ENCODE measurements at regions not wholly inside any gene's neighbourhood (a gene's known extent, or its start where the extent isn't known, plus 50 kb on each side); places are given as distances from the start of the nearest gene placed in this dataset.

- H3K36me3 ChIP-seq (ENCODE audit: insufficient read depth, low read length) = no peaks in the 10 kb centered on the region
- H3K9me2 ChIP-seq (ENCODE audit: insufficient read depth, low read length) = no peaks in the 10 kb centered on the region
- no peak overlapping the region for H3K9ac ChIP-seq (ENCODE audit: low read length)
- H3K27ac ChIP-seq (ENCODE audit: low read length) = no peak overlapping the region
- H3K79me2 ChIP-seq (replicated peaks; ENCODE audit: insufficient read depth, low read length) = no peaks in the 10 kb centered on the region
- H3K9me3 ChIP-seq (ENCODE audit: low read length) = no peaks in the 10 kb centered on the region
- no peak overlapping the region for H2AFZ ChIP-seq (ENCODE audit: low read depth, low read length)
- no peak overlapping the region for H3K4me2 ChIP-seq (ENCODE audit: low read length)
- TF ChIP-seq EP300 (conservative IDR thresholded peaks at IDR 0.05; ENCODE audit: poor library complexity, severe bottlenecking) (no peak), SMC3 (conservative IDR thresholded peaks at IDR 0.05; ENCODE audit: poor library complexity) (no peak), MXI1 (conservative IDR thresholded peaks at IDR 0.05; ENCODE audit: poor library complexity, severe bottlenecking) (no peak), CTCF (IDR thresholded peaks at IDR 0.05; ENCODE audit: poor library complexity, severe bottlenecking) (no peak), RAD21 (conservative IDR thresholded peaks at IDR 0.05) (no peak)
- no peaks in the 10 kb centered on the region for H4K20me1 ChIP-seq (ENCODE audit: insufficient read depth)
- H3K27me3 ChIP-seq (ENCODE audit: insufficient read depth, low read depth, low read length) = no peaks in the 10 kb centered on the region
- H3K4me3 ChIP-seq (ENCODE audit: low read length) = no peak overlapping the region
- no peaks in the 10 kb centered on the region for H3F3A ChIP-seq (ENCODE audit: insufficient read depth, low read length, poor library complexity, severe bottlenecking)
Measured at GRCh38 chr4:171636606-171637005, 176.6 kb upstream of the GALNTL6 start.

GRCh38 chr4:171629737-171630136 is 183.5 kb upstream of the GALNTL6 start:
- no peak overlapping the region for H3K4me2 ChIP-seq (ENCODE audit: low read length)
- no peaks in the 10 kb centered on the region for H3F3A ChIP-seq (ENCODE audit: insufficient read depth, low read length, poor library complexity, severe bottlenecking)
- no peaks in the 10 kb centered on the region for H3K9me2 ChIP-seq (ENCODE audit: insufficient read depth, low read length)
- no peaks in the 10 kb centered on the region for H3K79me2 ChIP-seq (replicated peaks; ENCODE audit: insufficient read depth, low read length)
- no peak overlapping the region for H3K9ac ChIP-seq (ENCODE audit: low read length)
- no peaks in the 10 kb centered on the region for H3K36me3 ChIP-seq (ENCODE audit: insufficient read depth, low read length)
- H3K27me3 ChIP-seq (ENCODE audit: insufficient read depth, low read depth, low read length) = no peaks in the 10 kb centered on the region
- no peaks in the 10 kb centered on the region for H4K20me1 ChIP-seq (ENCODE audit: insufficient read depth)
- H3K9me3 ChIP-seq (ENCODE audit: low read length) = no peaks in the 10 kb centered on the region
- H2AFZ ChIP-seq (ENCODE audit: low read depth, low read length) = no peak overlapping the region
- no peak overlapping the region for H3K27ac ChIP-seq (ENCODE audit: low read length)
- TF ChIP-seq MXI1 (conservative IDR thresholded peaks at IDR 0.05; ENCODE audit: poor library complexity, severe bottlenecking) = no peak
- H3K4me3 ChIP-seq (ENCODE audit: low read length) = no peak overlapping the region

GRCh38 chr4:171629182-171629581 is 184.0 kb upstream of the GALNTL6 start:
- Histone ChIP-seq H3K4me2 (ENCODE audit: low read length) (no peak overlapping the region), H3K36me3 (ENCODE audit: insufficient read depth, low read length) (no peaks in the 10 kb centered on the region), H3K79me2 (replicated peaks; ENCODE audit: insufficient read depth, low read length) (no peaks in the 10 kb centered on the region), H4K20me1 (ENCODE audit: insufficient read depth) (no peaks in the 10 kb centered on the region), H2AFZ (ENCODE audit: low read depth, low read length) (no peak overlapping the region), H3K4me3 (ENCODE audit: low read length) (no peak overlapping the region), H3K27ac (ENCODE audit: low read length) (no peak overlapping the region), H3K27me3 (ENCODE audit: insufficient read depth, low read depth, low read length) (no peaks in the 10 kb centered on the region), H3F3A (ENCODE audit: insufficient read depth, low read length, poor library complexity, severe bottlenecking) (no peaks in the 10 kb centered on the region), H3K9me3 (ENCODE audit: low read length) (no peaks in the 10 kb centered on the region), H3K9me2 (ENCODE audit: insufficient read depth, low read length) (no peaks in the 10 kb centered on the region), H3K9ac (ENCODE audit: low read length) (no peak overlapping the region)
- TF ChIP-seq RAD21 (conservative IDR thresholded peaks at IDR 0.05) (no peak), SMC3 (conservative IDR thresholded peaks at IDR 0.05; ENCODE audit: poor library complexity) (no peak), EZH2 (IDR thresholded peaks at IDR 0.05; ENCODE audit: borderline replicate concordance, insufficient read depth, low read length, poor library complexity, severe bottlenecking) (no peak), EP300 (conservative IDR thresholded peaks at IDR 0.05; ENCODE audit: poor library complexity, severe bottlenecking) (no peak), REST (IDR thresholded peaks at IDR 0.05; ENCODE audit: borderline replicate concordance) (no peak), POLR2AphosphoS5 (IDR thresholded peaks at IDR 0.05) (no peak), MXI1 (conservative IDR thresholded peaks at IDR 0.05; ENCODE audit: poor library complexity, severe bottlenecking) (no peak), TAF1 (IDR thresholded peaks at IDR 0.05; ENCODE audit: low read depth) (no peak), CTCF (IDR thresholded peaks at IDR 0.05; ENCODE audit: poor library complexity, severe bottlenecking) (no peak)
